Keratinocyte (primary cell): ENCODE measurements at regions not wholly inside any gene's neighbourhood (a gene's known extent, or its start where the extent isn't known, plus 50 kb on each side); places are given as distances from the start of the nearest gene placed in this dataset.

Experiments used
- DNase-seq: peaks from one replicate; pipeline ENCODE4 v3.0.0-alpha.2; 2011; ENCODE audit warnings: low read depth, missing footprints, low spot score
- FAIRE-seq: peaks from 2 replicates; lab custom pipeline; 2011; peaks lifted over from hg19 to GRCh38; lab: Jason Lieb, UNC
- H2AFZ ChIP-seq: 2 replicates; pipeline ENCODE4 v1.6.0; 2012; ENCODE audit warnings: low read length, control low read depth, inconsistent platforms; ENCODE audit not compliant: control insufficient read depth
- H3K27ac ChIP-seq: 2 replicates; pipeline ENCODE4 v1.5.1; 2011; ENCODE audit warnings: low read length; ENCODE audit not compliant: control insufficient read depth, insufficient read depth
- H3K27me3 ChIP-seq: 3 replicates; pipeline ENCODE4 v1.6.0; 2011; ENCODE audit warnings: low read length; ENCODE audit not compliant: control insufficient read depth, insufficient read depth; ENCODE audit errors: extremely low read depth
- H3K36me3 ChIP-seq, 2 experiments: 2 replicates in 1 of 2; 3 replicates in 1 of 2; pipeline ENCODE4 v1.5.1; 2011; ENCODE audit warnings: low read length in 2 of 2, mild to moderate bottlenecking in 1 of 2; ENCODE audit not compliant: control insufficient read depth in 2 of 2, insufficient read depth in 2 of 2; ENCODE audit errors: extremely low read depth in 1 of 2
- H3K4me1 ChIP-seq: 3 replicates; pipeline ENCODE4 v1.5.1; 2011; ENCODE audit warnings: low read length; ENCODE audit not compliant: control insufficient read depth, insufficient read depth; ENCODE audit errors: extremely low read depth
- H3K4me2 ChIP-seq: 3 replicates; pipeline ENCODE4 v1.6.0; 2011; ENCODE audit warnings: low read depth, low read length; ENCODE audit not compliant: control insufficient read depth, insufficient read depth; ENCODE audit errors: extremely low read depth
- H3K4me3 ChIP-seq, 3 experiments: fragments of 200-600 bp in 1 of 3; sonication (generic) in 1 of 3; 2 replicates in 2 of 3; 3 replicates in 1 of 3; pipeline ENCODE4 v1.5.1; 2011 to 2016; ENCODE audit warnings: low read length in 3 of 3, mild to moderate bottlenecking in 3 of 3, control low read depth in 2 of 3, inconsistent platforms in 1 of 3, low read depth in 1 of 3, mixed read lengths in 1 of 3, mixed run types in 1 of 3, moderate library complexity in 1 of 3; ENCODE audit not compliant: control insufficient read depth in 2 of 3, insufficient read depth in 2 of 3; ENCODE audit errors: extremely low read depth in 1 of 3
- H3K79me2 ChIP-seq: 2 replicates; pipeline ENCODE4 v1.6.0; 2012; ENCODE audit warnings: low read length; ENCODE audit not compliant: control insufficient read depth, insufficient read depth
- H3K9ac ChIP-seq: 3 replicates; pipeline ENCODE4 v1.6.0; 2011; ENCODE audit warnings: low read length; ENCODE audit not compliant: control insufficient read depth, insufficient read depth; ENCODE audit errors: extremely low read depth
- H3K9me1 ChIP-seq: 3 replicates; pipeline ENCODE4 v1.6.0; 2011; ENCODE audit warnings: low read length; ENCODE audit not compliant: control insufficient read depth, insufficient read depth; ENCODE audit errors: extremely low read depth
- H3K9me3 ChIP-seq: 2 replicates; pipeline ENCODE4 v1.5.1; 2012; ENCODE audit warnings: low read depth, low read length; ENCODE audit not compliant: control insufficient read depth
- H4K20me1 ChIP-seq: 3 replicates; pipeline ENCODE4 v1.6.0; 2011; ENCODE audit warnings: low read length; ENCODE audit not compliant: control insufficient read depth, insufficient read depth; ENCODE audit errors: extremely low read depth
- CTCF ChIP-seq, 3 experiments: IDR thresholded peaks in 1 of 3; conservative IDR thresholded peaks in 1 of 3; optimal IDR thresholded peaks in 1 of 3; 2 replicates in 2 of 3; 3 replicates in 1 of 3; pipeline versions ENCODE3 to v1.5.1; 2011; ENCODE audit warnings: low read length in 3 of 3, mild to moderate bottlenecking in 3 of 3, moderate library complexity in 2 of 3, control low read depth in 1 of 3, inconsistent platforms in 1 of 3; ENCODE audit not compliant: insufficient read depth in 2 of 3; ENCODE audit errors: extremely low read depth in 1 of 3
- EZH2 ChIP-seq: IDR thresholded peaks from one replicate; pipeline ENCODE4 v1.6.1; 2012; ENCODE audit warnings: inconsistent platforms, mild to moderate bottlenecking, low read length, moderate library complexity
- dilution Hi-C: fragments of 300-500 bp; cut with MboI; formaldehyde crosslinking; loops from one replicate; pipeline ENCODE4 v1.7.0; 2020; ENCODE audit warnings: low sequenced_read_pairs; ENCODE audit not compliant: extremely low pct_ligation_motif_present

- no peak for FAIRE-seq
- dilution Hi-C loops, result no loop called here
Measured at GRCh38 chr12:13462450-13462849, 265.9 kb downstream of the EMP1 start.

GRCh38 chr12:13455778-13456144, 259.2 kb downstream of the EMP1 start:
- Histone ChIP-seq H3K27me3 (no peaks in the 10 kb centered on the region), H3K9me1 (no peaks in the 10 kb centered on the region), H3K9me3 (no peaks in the 10 kb centered on the region), H4K20me1 (no peaks in the 10 kb centered on the region), H3K36me3 (no peaks in the 10 kb centered on the region), H3K4me2 (no peak overlapping the region), H3K4me3 (no peak overlapping the region), H3K79me2 (no peaks in the 10 kb centered on the region), H3K27ac (no peak overlapping the region), H3K4me1 (no peaks in the 10 kb centered on the region), H3K9ac (no peak overlapping the region), H2AFZ (no peak overlapping the region)
- FAIRE-seq (no peak), DNase-seq (no peak)
- dilution Hi-C loops, result no loop called here
- TF ChIP-seq EZH2 (no peak), CTCF (optimal IDR thresholded peaks at IDR 0.05 in 1 of 3, IDR thresholded peaks at IDR 0.05 in 1 of 3, conservative IDR thresholded peaks at IDR 0.05 in 1 of 3; ENCODE audit: extremely low read depth in 1 of 3, insufficient read depth in 2 of 3, low read length in 3 of 3) (no peak)

More at GRCh38 chr12:13462450-13462849, 265.9 kb downstream of the EMP1 start:
- Histone ChIP-seq H3K9me3 (no peaks in the 10 kb centered on the region), H3K79me2 (no peaks in the 10 kb centered on the region), H3K36me3 (no peaks in the 10 kb centered on the region), H3K4me1 (no peaks in the 10 kb centered on the region), H3K4me2 (no peak overlapping the region), H3K4me3 (no peak overlapping the region), H3K9ac (no peak overlapping the region), H3K9me1 (no peaks in the 10 kb centered on the region), H2AFZ (no peak overlapping the region), H3K27ac (no peak overlapping the region), H3K27me3 (no peaks in the 10 kb centered on the region), H4K20me1 (no peaks in the 10 kb centered on the region)
- TF ChIP-seq CTCF (optimal IDR thresholded peaks at IDR 0.05 in 1 of 3, IDR thresholded peaks at IDR 0.05 in 1 of 3, conservative IDR thresholded peaks at IDR 0.05 in 1 of 3; ENCODE audit: extremely low read depth in 1 of 3, insufficient read depth in 2 of 3, low read length in 3 of 3) (no peak), EZH2 (no peak)
- DNase-seq, result no peak
